Ascending aorta (tissue), 2 donors: ENCODE measurements at regions not wholly inside any gene's neighbourhood (a gene's known extent, or its start where the extent isn't known, plus 50 kb on each side); places are given as distances from the start of the nearest gene placed in this dataset.

Experiments used
- DNase-seq, 2 donors: peaks; one replicate each; pipeline ENCODE4 v3.0.0-alpha.2; 2019; ENCODE audit warnings: low spot score in 2 of 2
- H3K27ac ChIP-seq, 2 donors: fragments of 200-600 bp; sonication (generic); one replicate each; pipeline ENCODE4 v1.5.1; 2016 to 2017; ENCODE audit warnings: mild to moderate bottlenecking in 1 of 2
- H3K27me3 ChIP-seq: fragments of 200-600 bp; sonication (generic); one replicate; pipeline ENCODE4 v1.5.1; 2017
- H3K36me3 ChIP-seq, 2 donors: fragments of 200-600 bp; sonication (generic); one replicate each; pipeline ENCODE4 v1.5.1; 2016
- H3K4me1 ChIP-seq, 2 donors: fragments of 200-600 bp; sonication (generic); one replicate each; pipeline ENCODE4 v1.5.1; 2016 to 2017; ENCODE audit warnings: mild to moderate bottlenecking in 1 of 2
- H3K4me3 ChIP-seq, 2 donors: fragments of 200-600 bp; sonication (generic); one replicate each; pipeline ENCODE4 v1.5.1; 2016 to 2017; ENCODE audit warnings: mild to moderate bottlenecking in 1 of 2
- H3K9me3 ChIP-seq, 2 donors: fragments of 200-600 bp; sonication (generic); one replicate each; pipeline ENCODE4 v1.5.1; 2016
- intact Hi-C: fragments of 100-400 bp; cut with DNase I; formaldehyde crosslinking; loops from one replicate; pipeline ENCODE4 v1.15.1; 2023
- TF ChIP-seq, protein P1 (sequence below), 3 experiments: fragments of 200-600 bp in 2 of 3; fragments of 450-650 bp in 1 of 3; sonication (generic) in 2 of 3; IDR thresholded peaks; one replicate each; pipeline ENCODE4 v1.5.1; 2016 to 2019; ENCODE audit warnings: antibody characterized with exemption in 3 of 3, mild to moderate bottlenecking in 1 of 3, moderate library complexity in 1 of 3

DNA sequence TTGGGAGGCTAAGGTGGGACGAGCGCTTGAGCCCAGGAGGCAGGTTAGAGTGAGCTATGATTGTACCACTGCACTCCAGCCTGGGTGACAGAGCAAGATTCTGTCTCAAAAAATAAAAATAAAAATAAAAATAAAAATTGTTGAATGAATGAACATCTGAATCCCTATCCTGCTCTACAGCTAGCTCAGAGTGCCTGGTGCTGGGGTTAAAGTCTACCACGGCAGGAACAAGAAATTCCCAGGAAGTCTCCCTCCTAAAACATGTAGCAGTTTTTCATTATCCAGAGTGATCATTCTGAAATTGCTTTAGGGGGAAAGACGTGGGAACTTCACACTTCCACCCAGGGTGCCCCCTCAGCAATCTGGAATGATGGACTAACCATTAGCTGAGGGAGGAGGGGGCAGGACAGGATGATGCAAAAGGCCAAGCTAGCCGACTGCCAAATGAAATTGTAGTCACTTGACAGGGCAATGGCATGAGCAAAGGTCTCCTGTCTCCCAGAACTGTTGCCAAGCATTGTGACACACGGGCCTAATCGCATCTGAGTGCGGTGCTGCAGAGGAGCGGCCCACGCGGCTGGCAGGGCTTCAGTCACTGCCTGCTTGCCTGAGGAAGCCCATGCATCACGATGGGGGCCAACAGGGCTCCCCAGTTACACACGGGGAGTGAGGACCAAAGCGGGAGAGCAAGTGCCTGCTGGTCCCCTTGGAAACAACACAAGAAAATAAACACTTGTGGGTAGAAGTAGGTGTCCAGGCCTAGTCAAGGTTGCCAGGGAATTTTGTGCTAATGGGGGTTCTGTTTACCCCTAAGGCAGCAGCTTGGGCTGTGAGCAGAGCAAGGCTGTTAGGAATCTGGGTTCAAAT, 85.7 kb downstream of the NENF start:
- Histone ChIP-seq H3K4me3 (no peak overlapping the region), H3K27ac (no peak overlapping the region), H3K36me3 (no peaks in the 10 kb centered on the region), H3K9me3 (no peaks in the 10 kb centered on the region), H3K4me1 (peaks cover 0 to 8% of the 10 kb centered on the region in 2 donors), H3K27me3 (no peaks in the 10 kb centered on the region)
- intact Hi-C loops = no loop called here
- DNase-seq = peak; percentile 55 to 75
- TF ChIP-seq, protein P1, sequence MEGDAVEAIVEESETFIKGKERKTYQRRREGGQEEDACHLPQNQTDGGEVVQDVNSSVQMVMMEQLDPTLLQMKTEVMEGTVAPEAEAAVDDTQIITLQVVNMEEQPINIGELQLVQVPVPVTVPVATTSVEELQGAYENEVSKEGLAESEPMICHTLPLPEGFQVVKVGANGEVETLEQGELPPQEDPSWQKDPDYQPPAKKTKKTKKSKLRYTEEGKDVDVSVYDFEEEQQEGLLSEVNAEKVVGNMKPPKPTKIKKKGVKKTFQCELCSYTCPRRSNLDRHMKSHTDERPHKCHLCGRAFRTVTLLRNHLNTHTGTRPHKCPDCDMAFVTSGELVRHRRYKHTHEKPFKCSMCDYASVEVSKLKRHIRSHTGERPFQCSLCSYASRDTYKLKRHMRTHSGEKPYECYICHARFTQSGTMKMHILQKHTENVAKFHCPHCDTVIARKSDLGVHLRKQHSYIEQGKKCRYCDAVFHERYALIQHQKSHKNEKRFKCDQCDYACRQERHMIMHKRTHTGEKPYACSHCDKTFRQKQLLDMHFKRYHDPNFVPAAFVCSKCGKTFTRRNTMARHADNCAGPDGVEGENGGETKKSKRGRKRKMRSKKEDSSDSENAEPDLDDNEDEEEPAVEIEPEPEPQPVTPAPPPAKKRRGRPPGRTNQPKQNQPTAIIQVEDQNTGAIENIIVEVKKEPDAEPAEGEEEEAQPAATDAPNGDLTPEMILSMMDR (IDR thresholded peaks at IDR 0.05) = no peak

DNA sequence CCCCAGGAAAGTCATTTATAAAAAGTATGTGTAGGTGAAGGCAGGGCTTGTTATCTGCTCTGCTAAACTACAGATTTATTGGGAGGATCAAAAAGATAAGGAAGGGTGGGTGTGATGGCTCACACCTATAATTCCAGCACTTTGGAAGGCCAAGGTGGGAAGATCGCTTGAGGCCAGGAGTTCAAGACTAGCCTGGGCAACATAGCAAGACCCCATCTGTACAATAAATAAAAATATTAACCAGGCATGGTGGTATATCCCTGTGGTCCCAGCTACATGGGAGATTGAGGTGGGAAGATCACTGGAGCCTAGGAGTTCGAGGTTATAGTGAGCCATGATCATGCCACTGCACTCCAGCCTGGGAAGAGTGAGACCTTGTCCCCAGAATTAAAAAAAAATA, 86.4 kb downstream of the NENF start:
- Histone ChIP-seq H3K4me3 (no peak overlapping the region), H3K27me3 (no peaks in the 10 kb centered on the region), H3K4me1 (peaks cover 0 to 8% of the 10 kb centered on the region in 2 donors), H3K36me3 (no peaks in the 10 kb centered on the region), H3K27ac (no peak overlapping the region), H3K9me3 (no peaks in the 10 kb centered on the region)
- intact Hi-C loops = no loop called here
- DNase-seq = no peak
- TF ChIP-seq, protein P1 (IDR thresholded peaks at IDR 0.05) = no peak

- Histone ChIP-seq H3K4me1 (no peaks in the 10 kb centered on the region), H3K27ac (no peak overlapping the region), H3K9me3 (no peaks in the 10 kb centered on the region), H3K36me3 (no peaks in the 10 kb centered on the region), H3K4me3 (no peak overlapping the region), H3K27me3 (no peaks in the 10 kb centered on the region)
- intact Hi-C loops = no loop called here
- TF ChIP-seq, protein P1 (IDR thresholded peaks at IDR 0.05) = no peak
- DNase-seq = no peak
Measured at GRCh38 chr1:212520299-212520698, 87.6 kb downstream of the NENF start.

- Histone ChIP-seq H3K4me1 (no peaks in the 10 kb centered on the region), H3K4me3 (no peak overlapping the region), H3K27me3 (no peaks in the 10 kb centered on the region), H3K27ac (no peak overlapping the region), H3K36me3 (no peaks in the 10 kb centered on the region), H3K9me3 (no peaks in the 10 kb centered on the region)
- no peak for DNase-seq
- intact Hi-C loops = no loop called here
- TF ChIP-seq, protein P1 (IDR thresholded peaks at IDR 0.05) = no peak
Measured at GRCh38 chr1:212520746-212521145, 87.8 kb upstream of the ATF3 start.

- Histone ChIP-seq H3K27ac (no peak overlapping the region), H3K36me3 (no peaks in the 10 kb centered on the region), H3K9me3 (no peaks in the 10 kb centered on the region), H3K4me3 (no peak overlapping the region), H3K27me3 (no peaks in the 10 kb centered on the region), H3K4me1 (no peaks in the 10 kb centered on the region)
- no peak for DNase-seq
- intact Hi-C loops = no loop called here
- TF ChIP-seq, protein P1 (IDR thresholded peaks at IDR 0.05) = no peak
Measured at GRCh38 chr1:212525479-212526110, 83.0 kb upstream of the ATF3 start.
